SK-N-MC (cell line): ENCODE measurements at regions not wholly inside any gene's neighbourhood (a gene's known extent, or its start where the extent isn't known, plus 50 kb on each side); places are given as distances from the start of the nearest gene placed in this dataset.

Source experiments
- EZH2 ChIP-seq: fragments of 200-600 bp; sonication (generic); IDR thresholded peaks from one replicate; pipeline ENCODE4 v1.6.1; 2017; ENCODE audit warnings: antibody characterized with exemption
- FOXP2 ChIP-seq: optimal IDR thresholded peaks from 2 replicates; pipeline ENCODE3; 2011; ENCODE audit warnings: mild to moderate bottlenecking, moderate library complexity; ENCODE audit not compliant: insufficient read depth; ENCODE audit errors: extremely low read length, control extremely low read depth
- POLR2AphosphoS5 ChIP-seq: IDR thresholded peaks from 2 replicates; pipeline ENCODE4 v1.6.1; 2012; ENCODE audit warnings: mild to moderate bottlenecking, low read depth, low read length, borderline replicate concordance

DNA sequence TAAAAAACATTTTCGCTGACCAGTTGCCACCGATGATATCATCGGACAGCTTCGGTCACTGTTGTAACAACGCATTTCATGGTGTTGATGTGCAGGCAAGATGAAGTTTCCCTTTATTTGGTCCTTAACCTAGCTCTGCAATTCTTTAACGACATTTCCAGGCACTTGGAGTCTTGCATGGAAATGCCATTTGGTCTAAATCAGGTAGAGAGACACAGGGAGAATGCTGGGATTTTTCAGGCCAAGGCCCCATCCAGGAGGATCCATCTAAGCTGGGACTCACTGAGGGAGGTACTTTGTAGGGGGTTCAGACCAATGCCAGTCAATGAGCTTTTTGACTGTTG lies 121.5 kb upstream of the RCN1 start:
- TF ChIP-seq POLR2AphosphoS5 (no peak), EZH2 (no peak), FOXP2 (no peak)
